CD4-positive, alpha-beta T cell treated with Interleukin-1 beta for 1 hour (primary cell): ENCODE measurements at regions not wholly inside any gene's neighbourhood (a gene's known extent, or its start where the extent isn't known, plus 50 kb on each side); places are given as distances from the start of the nearest gene placed in this dataset.
"Not testable (repeated sequence)": the region's sequence is repeated elsewhere in the genome, so short reads cannot be mapped to it uniquely, and the experiment has no call there.

Experiments
- DNase-seq, 2 donors: peaks; one replicate each; pipeline ENCODE4 v3.0.0-alpha.2; 2020 to 2022

GRCh38 chr21:15638856-15639549, 90.8 kb upstream of the USP25 start:
- no peak for DNase-seq

GRCh38 chr21:15640113-15640512, 89.7 kb upstream of the USP25 start:
- not testable (repeated sequence) for DNase-seq

GRCh38 chr21:15644489-15644888, 85.3 kb upstream of the USP25 start:
- DNase-seq: no peak

GRCh38 chr21:15645830-15646229, 84.0 kb upstream of the USP25 start:
- no peak for DNase-seq

- DNase-seq: no peak
Observed at GRCh38 chr21:15650735-15651134, 79.0 kb upstream of the USP25 start.

GRCh38 chr21:15651172-15651571, 78.6 kb upstream of the USP25 start:
- DNase-seq: no peak

GRCh38 chr21:15653710-15654109, 76.1 kb upstream of the USP25 start:
- no peak for DNase-seq

- no peak for DNase-seq
Observed at GRCh38 chr21:15654171-15654570, 75.6 kb upstream of the USP25 start.

GRCh38 chr21:15659753-15660422, 69.9 kb upstream of the USP25 start:
- DNase-seq: no peak

- no peak for DNase-seq
Observed at GRCh38 chr21:15660423-15660804, 69.4 kb upstream of the USP25 start.

GRCh38 chr21:15667010-15667409, 62.8 kb upstream of the USP25 start:
- DNase-seq: no peak

- DNase-seq: no peak
Observed at GRCh38 chr21:15667819-15668218, 62.0 kb upstream of the USP25 start.

- DNase-seq: no peak
Observed at GRCh38 chr21:15669247-15669646, 60.5 kb upstream of the USP25 start.

GRCh38 chr21:15671188-15671587, 58.6 kb upstream of the USP25 start:
- no peak for DNase-seq

GRCh38 chr21:15672578-15672977, 57.2 kb upstream of the USP25 start:
- not testable (repeated sequence) for DNase-seq

- no peak for DNase-seq
Observed at GRCh38 chr21:15676935-15677334, 52.8 kb upstream of the USP25 start.

- no peak for DNase-seq
Observed at GRCh38 chr21:15679630-15680029, 50.2 kb upstream of the USP25 start.
